GM19397 (cell line): ENCODE measurements at regions not wholly inside any gene's neighbourhood (a gene's known extent, or its start where the extent isn't known, plus 50 kb on each side); places are given as distances from the start of the nearest gene placed in this dataset.

Source experiments
- ATAC-seq: cut with Tn5 transposase; IDR thresholded peaks from one replicate; pipeline ENCODE4 v1.9.1; 2021; ENCODE audit warnings: mild to moderate bottlenecking, moderate library complexity; ENCODE audit not compliant: unreplicated experiment

GRCh38 chr2:242022550-242023290, 153.2 kb downstream of the RTP5 start:
- no peak for ATAC-seq

- ATAC-seq: no peak
Observed at GRCh38 chr2:242024751-242025355, 155.3 kb downstream of the RTP5 start.

- no peak for ATAC-seq
Observed at GRCh38 chr2:242027676-242028450, 158.3 kb downstream of the RTP5 start.

- no peak for ATAC-seq
Observed at GRCh38 chr2:242029422-242030225, 160.1 kb downstream of the RTP5 start.

GRCh38 chr2:242030226-242030575, 160.7 kb downstream of the RTP5 start:
- no peak for ATAC-seq

GRCh38 chr2:242030858-242031257, 161.3 kb downstream of the RTP5 start:
- ATAC-seq: no peak

GRCh38 chr2:242031481-242032019, 162.0 kb downstream of the RTP5 start:
- no peak for ATAC-seq

GRCh38 chr2:242032780-242033656, 163.5 kb downstream of the RTP5 start:
- no peak for ATAC-seq

GRCh38 chr2:242034138-242034537, 164.6 kb downstream of the RTP5 start:
- no peak for ATAC-seq

- ATAC-seq: no peak
Observed at GRCh38 chr2:242034996-242035814, 165.7 kb downstream of the RTP5 start.

GRCh38 chr2:242035858-242036652, 166.5 kb downstream of the RTP5 start:
- ATAC-seq: no peak

GRCh38 chr2:242036653-242036950, 167.1 kb downstream of the RTP5 start:
- ATAC-seq: no peak

GRCh38 chr2:242038166-242038927, 168.8 kb downstream of the RTP5 start:
- ATAC-seq: no peak

GRCh38 chr2:242038928-242039341, 169.4 kb downstream of the RTP5 start:
- ATAC-seq: no peak

- ATAC-seq: no peak
Observed at GRCh38 chr2:242040303-242040655, 170.8 kb downstream of the RTP5 start.

- ATAC-seq: no peak
Observed at GRCh38 chr2:242040681-242041080, 171.2 kb downstream of the RTP5 start.

GRCh38 chr2:242041816-242042215, 172.3 kb downstream of the RTP5 start:
- ATAC-seq: no peak
